ENCODE measurements at regions not wholly inside any gene's neighbourhood (a gene's known extent, or its start where the extent isn't known, plus 50 kb on each side); places are given as distances from the start of the nearest gene placed in this dataset.
A peak's percentile ranks its signal among the peaks of the same experiment; 100 is the strongest.

DNA sequence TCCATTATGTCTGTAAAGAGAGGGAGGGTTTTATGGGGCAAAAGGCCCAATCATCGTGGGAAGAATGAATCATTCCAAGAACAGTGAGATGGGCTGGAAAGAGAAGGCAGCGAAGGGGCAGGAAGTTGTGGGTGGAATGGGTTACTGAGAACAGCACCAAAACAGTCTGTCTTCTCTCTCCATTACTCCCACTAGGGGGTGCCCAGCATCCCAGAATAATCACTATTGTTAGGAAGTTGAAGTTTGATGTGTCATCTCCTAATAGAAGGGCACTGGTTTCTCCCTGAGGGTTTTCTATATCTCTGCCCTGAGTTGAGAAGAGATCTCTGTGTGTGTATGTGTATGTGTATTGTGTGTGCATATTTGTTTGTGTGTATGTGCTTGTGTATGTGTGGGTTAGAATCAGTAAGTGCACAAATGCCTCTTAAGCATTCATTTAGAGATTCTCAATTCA lies 76.6 kb upstream of the MAP4K3 start:
- DNase-seq (ENCODE audit: low spot score) = peak; percentile 98

GRCh38 chr2:39514825-39515224 lies 77.7 kb upstream of the MAP4K3 start:
- no peak for DNase-seq (ENCODE audit: low spot score)

DNA sequence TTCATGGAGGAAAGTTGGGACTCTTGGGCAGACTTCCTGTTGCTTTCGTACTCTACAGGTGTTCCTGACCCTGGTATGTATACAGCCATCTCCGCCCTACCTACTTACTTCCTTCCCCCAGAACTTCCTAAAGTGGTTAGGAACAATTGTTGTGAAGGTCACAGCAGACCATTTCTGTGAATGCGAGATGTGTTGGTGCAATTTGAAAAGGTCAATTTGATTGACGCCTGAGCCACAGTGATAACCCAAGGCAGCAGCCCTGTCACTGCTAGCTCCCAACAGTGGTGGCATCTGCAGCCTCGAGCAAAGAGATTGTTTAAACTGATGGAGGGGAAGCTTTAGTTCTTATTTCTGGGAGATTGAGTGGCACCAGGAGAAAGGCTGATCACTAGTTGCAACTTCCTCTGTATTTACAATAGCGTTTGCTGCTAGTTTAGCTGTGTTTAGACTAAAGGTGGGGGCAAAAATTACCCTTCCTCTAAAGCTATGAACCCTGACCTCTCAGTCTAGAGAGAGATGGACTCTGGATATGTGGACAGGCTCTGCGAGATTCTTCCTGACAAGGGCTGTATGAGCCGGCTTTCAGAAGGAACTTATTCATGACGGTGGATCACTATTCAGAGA lies 78.3 kb upstream of the MAP4K3 start:
- DNase-seq (ENCODE audit: low spot score) = no peak

DNA sequence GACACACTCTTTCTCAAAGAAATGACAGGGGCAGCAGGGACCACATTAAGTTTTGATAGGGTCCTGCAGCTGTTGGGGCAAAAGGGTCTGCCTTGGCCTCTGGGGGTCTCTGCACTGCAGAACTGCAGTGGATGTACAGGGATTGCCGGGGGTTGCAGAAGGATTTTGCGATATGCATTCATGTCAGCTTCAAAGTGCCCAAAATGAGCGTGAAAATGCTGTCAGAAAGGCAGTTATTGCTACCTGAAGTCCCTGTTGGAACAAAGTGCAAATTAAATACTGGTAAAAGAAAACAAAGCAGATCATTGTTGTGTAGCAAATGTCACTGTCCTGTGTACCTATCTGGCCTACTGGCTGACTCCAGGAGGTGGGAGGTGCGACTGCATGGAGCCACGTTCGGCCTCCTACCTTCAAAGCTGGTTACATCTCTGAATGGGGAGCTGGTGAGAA lies 78.8 kb upstream of the MAP4K3 start:
- DNase-seq (ENCODE audit: low spot score) = no peak

- DNase-seq (ENCODE audit: low spot score) = no peak
Observed at GRCh38 chr2:39516347-39517101, 79.4 kb upstream of the MAP4K3 start.

DNA sequence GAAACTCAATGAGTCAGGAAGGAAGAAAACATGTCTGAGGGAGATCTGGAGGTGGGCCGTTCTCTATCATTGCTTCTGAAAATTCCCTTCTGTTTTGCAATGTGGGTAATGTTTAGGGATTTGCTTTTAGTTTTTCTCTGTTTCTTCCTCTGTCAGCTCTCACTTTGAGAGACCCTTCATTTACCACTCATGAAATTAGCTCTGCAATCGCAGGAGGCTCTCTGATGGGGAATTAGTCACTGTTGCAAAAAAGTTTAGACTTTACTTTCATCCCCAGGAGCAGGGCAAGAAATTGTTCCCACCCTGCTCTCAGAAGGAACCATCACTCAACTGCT lies 80.0 kb upstream of the MAP4K3 start:
- DNase-seq (ENCODE audit: low spot score) = no peak

DNA sequence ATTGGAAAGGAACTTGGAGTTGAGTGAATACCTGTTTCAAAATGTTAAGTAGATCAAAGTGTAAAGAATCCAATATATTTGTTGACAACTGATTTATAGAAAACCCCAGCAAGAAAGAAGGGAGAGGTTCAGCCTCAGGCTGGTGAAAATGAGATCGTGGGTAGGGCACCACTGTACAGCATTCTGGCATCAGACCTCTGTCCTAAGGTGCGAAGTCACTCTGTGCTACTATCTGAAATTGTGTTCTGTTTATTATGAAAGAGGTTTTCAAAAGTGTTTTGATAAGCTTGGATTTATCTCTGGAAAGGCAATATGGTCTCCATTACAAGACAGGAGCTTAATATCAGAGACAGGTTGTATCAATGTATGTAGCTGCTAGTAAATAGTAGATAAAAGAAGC lies 80.5 kb upstream of the MAP4K3 start:
- no peak for DNase-seq (ENCODE audit: low spot score)

DNA sequence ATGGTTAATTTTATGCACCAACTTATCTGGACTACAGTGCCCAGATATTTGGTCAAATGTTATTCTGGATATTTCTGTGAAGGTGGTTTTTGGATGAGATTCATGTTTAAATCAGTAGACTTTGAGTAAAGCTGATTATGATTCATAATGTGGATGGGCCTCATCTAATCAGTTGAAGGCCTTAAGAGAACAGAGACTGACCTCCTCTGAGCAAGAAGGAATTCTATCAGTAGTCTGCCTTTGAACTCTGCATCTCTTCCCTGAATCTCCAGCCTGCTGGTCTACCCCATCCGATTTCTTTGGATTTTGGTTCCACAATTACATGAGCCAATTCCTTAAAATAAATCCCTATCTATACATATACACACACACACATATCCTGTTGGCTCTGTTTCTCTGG lies 82.8 kb upstream of the MAP4K3 start:
- no peak for DNase-seq (ENCODE audit: low spot score)

DNA sequence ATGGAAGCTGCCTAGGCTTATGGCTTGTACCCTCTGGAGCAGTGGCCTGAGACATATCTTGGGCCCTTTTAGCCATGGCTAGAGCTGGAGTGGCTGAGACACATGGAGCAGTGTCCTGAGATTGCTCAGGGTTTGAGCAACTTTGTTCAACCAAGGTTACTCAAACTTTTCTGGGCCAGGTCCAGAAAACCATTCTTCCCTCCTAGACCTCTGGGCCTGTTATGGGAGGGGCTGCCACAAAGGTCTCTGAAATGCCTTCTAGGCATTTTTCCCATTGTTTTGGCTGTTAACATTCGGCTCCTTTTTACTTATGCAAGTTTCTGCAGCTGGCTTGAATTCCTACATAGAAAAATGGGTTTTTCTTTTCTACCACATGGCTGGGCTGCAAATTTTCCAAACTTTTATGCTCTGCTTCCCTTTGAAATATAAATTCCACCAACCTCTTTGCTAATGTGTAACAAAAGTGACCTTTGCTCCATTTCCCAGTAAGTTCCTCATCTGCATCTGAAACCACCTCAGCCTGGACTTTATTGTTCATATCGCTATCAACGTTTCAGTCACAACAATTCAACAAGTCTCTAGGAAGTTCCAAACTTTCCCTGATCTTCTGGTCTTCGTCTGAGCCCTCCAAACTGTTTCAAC lies 84.9 kb upstream of the MAP4K3 start:
- no peak for DNase-seq (ENCODE audit: low spot score)

DNA sequence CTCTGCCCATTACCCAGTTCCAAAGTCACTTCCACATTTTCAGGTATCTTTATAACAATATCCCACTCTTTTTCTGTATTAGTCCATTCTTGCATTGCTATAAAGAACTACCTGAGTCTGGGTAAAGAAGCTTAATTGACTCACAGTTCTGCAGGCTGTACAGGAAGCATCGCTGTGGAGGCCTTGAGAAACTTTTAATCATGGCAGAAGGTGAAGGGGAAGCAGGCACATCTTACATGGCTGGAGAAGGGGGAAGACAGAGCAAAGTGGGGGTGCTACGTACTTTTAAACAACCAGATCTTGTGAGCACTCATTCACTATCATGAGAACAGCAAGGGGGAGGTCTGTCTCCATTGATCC lies 85.4 kb upstream of the MAP4K3 start:
- DNase-seq (ENCODE audit: low spot score) = no peak

GRCh38 chr2:39523308-39524044 lies 86.4 kb upstream of the MAP4K3 start:
- DNase-seq (ENCODE audit: low spot score) = peak; percentile 90

DNA sequence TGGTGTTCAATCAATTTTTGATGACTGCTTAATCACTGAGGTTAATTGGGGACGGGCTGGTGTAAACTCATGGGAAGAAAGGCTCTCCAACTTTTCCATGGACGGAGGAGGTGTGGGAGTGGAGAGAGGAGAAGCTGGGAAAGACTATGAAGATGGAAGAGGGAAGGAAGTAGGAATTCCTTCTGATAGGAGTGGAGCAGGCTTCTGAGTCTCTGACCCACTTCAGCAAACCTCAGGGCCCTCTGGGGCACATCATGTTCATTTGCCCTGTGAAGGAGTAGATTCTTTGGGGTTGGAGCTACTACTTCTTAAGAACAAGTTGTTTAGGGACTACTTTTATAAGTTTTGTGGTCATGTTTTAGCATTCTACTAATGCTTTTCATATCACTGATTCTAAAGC lies 87.0 kb upstream of the MAP4K3 start:
- no peak for DNase-seq (ENCODE audit: low spot score)

- DNase-seq (ENCODE audit: low spot score) = no peak
Observed at GRCh38 chr2:39524756-39525635, 87.9 kb upstream of the MAP4K3 start.

- no peak for DNase-seq (ENCODE audit: low spot score)
Observed at GRCh38 chr2:39525636-39526412, 88.7 kb upstream of the MAP4K3 start.

DNA sequence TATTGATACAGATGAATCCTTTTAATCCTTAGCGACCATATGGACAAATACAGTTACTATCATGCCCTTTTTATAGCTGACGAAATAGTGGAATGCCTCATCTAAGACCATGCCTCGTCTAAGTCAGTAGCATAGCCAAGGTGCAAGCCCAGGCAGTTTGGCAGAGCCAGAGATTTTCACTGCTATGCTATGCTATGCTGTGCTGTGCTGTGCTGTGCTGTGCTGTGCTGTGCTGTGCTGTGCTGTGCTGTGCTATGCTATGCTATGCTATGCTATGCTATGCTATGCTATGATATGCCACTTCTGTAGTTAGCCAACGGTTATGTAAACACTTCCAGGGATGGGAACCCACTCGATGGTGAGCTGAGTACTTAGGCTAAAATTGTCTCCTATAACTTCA lies 91.6 kb upstream of the MAP4K3 start:
- DNase-seq (ENCODE audit: low spot score) = no peak

DNA sequence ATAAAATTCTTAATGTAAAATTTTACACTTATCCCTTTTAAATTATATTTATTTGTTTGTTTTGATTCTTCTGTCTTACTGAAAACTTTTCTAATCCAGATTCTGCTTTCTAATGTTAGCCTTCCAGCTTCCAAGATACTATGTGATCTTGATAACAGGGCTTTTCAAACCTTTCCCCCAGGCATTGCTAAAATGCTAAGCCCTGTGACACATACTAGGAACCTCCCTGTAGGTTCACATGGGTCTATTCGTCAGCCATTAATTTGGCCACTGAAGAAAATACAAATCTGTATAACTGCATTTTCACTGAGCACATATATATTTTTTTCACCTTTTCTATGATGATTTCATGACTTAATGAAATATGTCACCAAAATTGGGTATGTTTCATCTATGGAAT lies 92.8 kb upstream of the MAP4K3 start:
- no peak for DNase-seq (ENCODE audit: low spot score)

- DNase-seq (ENCODE audit: low spot score) = peak; percentile 50
Observed at GRCh38 chr2:39530411-39530866, 93.4 kb upstream of the MAP4K3 start.

DNA sequence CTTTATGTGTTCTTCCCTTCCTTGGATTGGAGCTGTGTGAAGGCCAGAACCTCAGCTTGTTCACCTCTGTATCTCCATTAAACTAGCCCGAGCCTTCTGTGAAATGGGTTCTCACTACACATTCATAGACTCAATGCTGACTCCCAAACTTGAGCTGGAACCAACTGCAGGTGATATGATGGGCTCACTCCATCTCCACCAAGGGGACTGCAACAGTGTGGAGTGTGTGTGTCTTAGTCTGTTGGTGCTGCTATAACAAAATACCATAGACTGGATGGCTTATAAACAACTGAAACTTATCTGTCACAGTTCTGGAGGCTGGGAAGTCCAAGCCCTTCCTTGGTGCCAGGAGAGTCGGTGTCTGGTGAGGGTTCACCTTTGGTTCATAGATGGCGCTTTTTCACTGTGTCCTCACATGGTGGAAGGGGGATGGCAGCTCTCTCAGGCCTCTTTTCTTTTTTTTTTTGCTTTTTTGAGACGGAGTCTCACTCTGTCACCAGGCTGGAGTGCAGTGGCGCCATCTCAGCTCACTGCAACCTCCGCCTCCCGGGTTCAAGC lies 94.2 kb upstream of the MAP4K3 start:
- no peak for DNase-seq (ENCODE audit: low spot score)

- DNase-seq (ENCODE audit: low spot score) = no peak
Observed at GRCh38 chr2:39532933-39533332, 95.8 kb upstream of the MAP4K3 start.

DNA sequence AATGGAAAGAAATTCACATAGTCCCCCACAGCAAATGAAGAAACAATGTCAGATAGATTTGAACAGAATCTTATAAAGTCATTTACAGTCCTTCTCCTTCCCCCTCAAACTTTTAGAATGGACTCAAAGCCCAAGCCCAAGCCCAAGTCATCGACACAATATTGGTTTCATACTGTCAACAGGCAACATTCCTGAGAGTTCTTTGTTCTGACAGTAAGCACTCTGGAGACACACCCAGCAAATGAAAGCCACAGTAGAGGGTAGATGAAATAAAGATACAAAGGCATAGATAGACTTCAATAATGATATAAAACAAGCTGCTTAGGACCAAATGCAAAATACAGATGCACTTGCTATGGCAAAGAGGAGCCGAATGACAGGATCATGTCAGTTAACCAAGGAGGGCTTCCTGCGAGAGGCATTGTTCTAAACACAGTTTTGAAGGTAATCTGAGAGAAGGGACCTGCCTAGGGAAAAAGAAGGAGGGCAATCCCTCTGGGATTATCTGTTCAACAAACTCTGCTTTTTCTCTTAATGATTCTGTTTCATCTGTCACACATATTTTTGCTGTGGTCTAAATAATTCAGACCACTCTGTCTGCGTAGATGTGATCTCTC lies 97.1 kb upstream of the MAP4K3 start:
- no peak for DNase-seq (ENCODE audit: low spot score)

Data from A172 (cell line).